ENCODE measurements at regions not wholly inside any gene's neighbourhood (a gene's known extent, or its start where the extent isn't known, plus 50 kb on each side); places are given as distances from the start of the nearest gene placed in this dataset.

DNA sequence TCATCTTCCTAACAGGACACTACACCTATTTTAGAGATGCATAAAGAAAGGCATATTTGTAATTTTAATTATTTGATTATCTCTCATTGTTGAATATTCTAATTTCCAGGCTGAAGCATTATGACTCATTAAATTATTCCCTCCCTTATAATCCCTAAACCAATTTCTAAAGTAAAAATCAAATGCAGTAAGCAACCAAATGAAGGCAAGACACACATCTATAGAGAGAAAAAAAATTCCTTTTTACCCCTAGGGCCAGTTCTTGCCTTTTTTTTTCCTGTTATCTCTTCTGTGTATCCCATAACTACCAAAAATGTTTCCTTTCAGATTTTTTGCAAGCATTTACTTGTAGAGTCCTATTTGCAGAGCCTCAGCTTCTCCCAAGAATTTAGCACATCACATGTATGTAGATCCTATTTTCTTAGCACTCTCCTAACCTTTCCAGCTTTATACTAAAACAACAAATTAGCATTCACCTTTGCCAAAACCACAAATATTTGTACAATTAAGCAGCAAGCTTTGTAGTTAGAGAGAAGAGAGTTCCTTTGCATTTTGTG, 177.9 kb downstream of the SATB1 start:
- Mint-ChIP-seq H3K36me3 (ENCODE audit: unreplicated experiment) (no peaks in the 10 kb centered on the region), H3K9me3 (ENCODE audit: unreplicated experiment) (peaks cover 2% of the 10 kb centered on the region), H3K27ac (ENCODE audit: unreplicated experiment) (no peak overlapping the region), H3K27me3 (ENCODE audit: unreplicated experiment) (no peaks in the 10 kb centered on the region), H3K4me3 (ENCODE audit: unreplicated experiment) (no peak overlapping the region), H3K4me1 (ENCODE audit: low read depth, unreplicated experiment) (no peaks in the 10 kb centered on the region)
- TF ChIP-seq, protein P1, sequence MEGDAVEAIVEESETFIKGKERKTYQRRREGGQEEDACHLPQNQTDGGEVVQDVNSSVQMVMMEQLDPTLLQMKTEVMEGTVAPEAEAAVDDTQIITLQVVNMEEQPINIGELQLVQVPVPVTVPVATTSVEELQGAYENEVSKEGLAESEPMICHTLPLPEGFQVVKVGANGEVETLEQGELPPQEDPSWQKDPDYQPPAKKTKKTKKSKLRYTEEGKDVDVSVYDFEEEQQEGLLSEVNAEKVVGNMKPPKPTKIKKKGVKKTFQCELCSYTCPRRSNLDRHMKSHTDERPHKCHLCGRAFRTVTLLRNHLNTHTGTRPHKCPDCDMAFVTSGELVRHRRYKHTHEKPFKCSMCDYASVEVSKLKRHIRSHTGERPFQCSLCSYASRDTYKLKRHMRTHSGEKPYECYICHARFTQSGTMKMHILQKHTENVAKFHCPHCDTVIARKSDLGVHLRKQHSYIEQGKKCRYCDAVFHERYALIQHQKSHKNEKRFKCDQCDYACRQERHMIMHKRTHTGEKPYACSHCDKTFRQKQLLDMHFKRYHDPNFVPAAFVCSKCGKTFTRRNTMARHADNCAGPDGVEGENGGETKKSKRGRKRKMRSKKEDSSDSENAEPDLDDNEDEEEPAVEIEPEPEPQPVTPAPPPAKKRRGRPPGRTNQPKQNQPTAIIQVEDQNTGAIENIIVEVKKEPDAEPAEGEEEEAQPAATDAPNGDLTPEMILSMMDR (IDR thresholded peaks at IDR 0.05; ENCODE audit: partially characterized antibody, unreplicated experiment) = no peak
- no peak for DNase-seq

DNA sequence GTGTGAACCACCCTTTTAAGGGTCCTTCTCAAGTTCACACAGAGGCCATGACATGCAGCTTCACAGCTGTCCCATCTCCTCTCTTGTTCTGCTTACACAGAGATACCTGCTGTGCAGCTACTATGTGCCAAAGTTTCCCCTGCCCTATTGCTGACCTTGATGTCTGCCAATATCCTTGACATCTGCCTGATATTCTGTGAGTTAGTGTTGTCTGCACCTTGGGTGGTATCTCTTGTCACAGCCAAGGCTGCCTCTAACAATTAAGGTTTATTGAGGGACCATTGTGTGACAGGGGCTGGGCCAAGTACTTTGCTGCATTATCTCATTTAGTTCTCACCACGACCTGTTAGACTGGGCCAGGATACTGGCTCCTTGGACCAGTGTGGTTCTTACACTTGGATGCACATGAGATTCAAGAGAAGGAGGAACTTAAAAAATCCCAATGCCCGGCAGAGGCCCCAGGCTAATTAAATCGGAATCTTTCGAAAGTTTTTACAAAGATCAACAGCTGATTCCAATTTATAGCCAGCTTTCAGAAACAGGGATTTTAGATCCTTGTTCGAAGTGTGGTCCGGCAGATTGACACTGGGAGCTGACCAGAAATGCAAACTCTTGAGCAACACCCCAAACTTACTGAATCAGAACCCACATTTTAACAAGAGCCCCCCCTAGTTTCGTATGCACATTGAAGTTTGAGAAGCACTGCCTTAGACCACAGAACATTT, 178.6 kb downstream of the SATB1 start:
- Mint-ChIP-seq H3K36me3 (ENCODE audit: unreplicated experiment) (no peaks in the 10 kb centered on the region), H3K4me3 (ENCODE audit: unreplicated experiment) (no peak overlapping the region), H3K27ac (ENCODE audit: unreplicated experiment) (no peak overlapping the region), H3K4me1 (ENCODE audit: low read depth, unreplicated experiment) (no peaks in the 10 kb centered on the region), H3K9me3 (ENCODE audit: unreplicated experiment) (peaks cover 2% of the 10 kb centered on the region), H3K27me3 (ENCODE audit: unreplicated experiment) (no peaks in the 10 kb centered on the region)
- no peak for DNase-seq
- TF ChIP-seq, protein P1 (IDR thresholded peaks at IDR 0.05; ENCODE audit: partially characterized antibody, unreplicated experiment) = no peak

DNA sequence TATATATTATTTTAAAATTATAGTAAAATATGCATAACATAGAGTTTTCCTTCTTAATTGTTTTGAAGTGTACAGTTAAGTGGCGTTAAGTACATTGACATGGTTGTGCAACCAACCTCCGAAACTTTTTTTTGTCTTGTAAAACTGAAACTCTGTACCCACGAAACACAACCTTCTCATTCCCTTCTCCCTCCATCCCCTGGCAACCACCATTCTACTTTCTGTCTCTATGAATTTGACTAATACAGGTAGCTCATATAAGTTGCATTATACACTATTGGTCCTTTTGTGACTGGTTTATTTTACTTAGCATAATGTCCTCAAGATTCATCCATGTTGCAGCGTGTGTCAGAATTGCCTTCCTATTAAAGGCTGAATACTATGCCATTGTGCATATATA, 179.4 kb downstream of the SATB1 start:
- no peaks in the 10 kb centered on the region for H3K4me1 Mint-ChIP-seq (ENCODE audit: low read depth, unreplicated experiment)
- no peak overlapping the region for H3K27ac Mint-ChIP-seq (ENCODE audit: unreplicated experiment)
- peaks cover 2% of the 10 kb centered on the region for H3K9me3 Mint-ChIP-seq (ENCODE audit: unreplicated experiment)
- TF ChIP-seq, protein P1 (IDR thresholded peaks at IDR 0.05; ENCODE audit: partially characterized antibody, unreplicated experiment) = no peak
- H3K36me3 Mint-ChIP-seq (ENCODE audit: unreplicated experiment) = no peaks in the 10 kb centered on the region
- H3K4me3 Mint-ChIP-seq (ENCODE audit: unreplicated experiment) = no peak overlapping the region
- no peak for DNase-seq
- no peaks in the 10 kb centered on the region for H3K27me3 Mint-ChIP-seq (ENCODE audit: unreplicated experiment)

DNA sequence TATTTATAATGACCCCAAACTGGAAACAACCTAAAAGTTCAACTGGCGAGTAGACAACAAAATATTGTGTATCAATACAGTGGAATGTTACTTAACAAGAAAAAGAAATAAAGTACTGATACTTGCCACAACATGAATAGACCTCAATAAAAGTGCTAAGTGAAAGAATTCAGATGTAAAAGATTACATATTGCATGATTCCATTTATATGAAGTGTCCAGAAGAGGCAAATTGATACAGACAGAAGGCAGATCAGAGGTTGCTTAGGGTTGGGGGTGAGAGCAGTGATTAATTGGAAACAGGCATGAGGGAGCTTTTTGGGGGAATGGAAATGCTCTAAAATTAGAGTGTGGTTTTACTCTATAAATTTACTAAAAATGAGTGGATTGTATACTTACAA, 183.3 kb downstream of the SATB1 start:
- H3K4me3 Mint-ChIP-seq (ENCODE audit: unreplicated experiment) = no peak overlapping the region
- no peak overlapping the region for H3K27ac Mint-ChIP-seq (ENCODE audit: unreplicated experiment)
- no peaks in the 10 kb centered on the region for H3K36me3 Mint-ChIP-seq (ENCODE audit: unreplicated experiment)
- TF ChIP-seq, protein P1 (IDR thresholded peaks at IDR 0.05; ENCODE audit: partially characterized antibody, unreplicated experiment) = no peak
- H3K9me3 Mint-ChIP-seq (ENCODE audit: unreplicated experiment) = peaks cover 2% of the 10 kb centered on the region
- H3K4me1 Mint-ChIP-seq (ENCODE audit: low read depth, unreplicated experiment) = peaks cover 19% of the 10 kb centered on the region
- no peak for DNase-seq
- H3K27me3 Mint-ChIP-seq (ENCODE audit: unreplicated experiment) = no peaks in the 10 kb centered on the region

DNA sequence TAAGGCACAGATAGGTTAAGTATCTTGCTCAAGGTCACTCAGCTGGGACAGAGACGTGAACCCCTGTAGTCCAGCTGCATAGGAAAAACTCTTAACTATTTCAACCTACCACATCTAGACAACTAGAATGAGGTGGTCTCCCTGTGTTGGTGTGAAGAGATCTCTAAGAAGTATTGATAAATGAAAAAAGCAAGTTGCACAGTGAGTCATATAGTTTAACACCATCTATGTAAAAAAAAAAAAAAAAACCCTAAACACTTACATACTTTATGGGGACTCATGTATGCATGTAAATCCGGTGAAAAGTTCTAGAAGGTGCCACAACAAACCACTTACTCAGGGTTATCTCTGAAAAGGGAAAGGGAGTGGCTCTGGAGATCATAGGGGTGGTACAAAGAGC, 185.5 kb downstream of the SATB1 start:
- Mint-ChIP-seq H3K36me3 (ENCODE audit: unreplicated experiment) (no peaks in the 10 kb centered on the region), H3K27me3 (ENCODE audit: unreplicated experiment) (peaks cover 1% of the 10 kb centered on the region), H3K4me1 (ENCODE audit: low read depth, unreplicated experiment) (peaks cover 19% of the 10 kb centered on the region), H3K27ac (ENCODE audit: unreplicated experiment) (no peak overlapping the region), H3K4me3 (ENCODE audit: unreplicated experiment) (no peak overlapping the region), H3K9me3 (ENCODE audit: unreplicated experiment) (peaks cover 2% of the 10 kb centered on the region)
- TF ChIP-seq, protein P1 (IDR thresholded peaks at IDR 0.05; ENCODE audit: partially characterized antibody, unreplicated experiment) = no peak
- DNase-seq = no peak

Data from glutamatergic neuron (in vitro differentiated cells).